H1 (cell line): ENCODE measurements at regions not wholly inside any gene's neighbourhood (a gene's known extent, or its start where the extent isn't known, plus 50 kb on each side); places are given as distances from the start of the nearest gene placed in this dataset.
"Not testable (repeated sequence)": the region's sequence is repeated elsewhere in the genome, so short reads cannot be mapped to it uniquely, and the experiment has no call there.

Source experiments
- CTCF ChIA-PET: fragments of 300-600 bp; sonication (Branson Sonifier 250); formaldehyde crosslinking; loops from one replicate; lab custom pipeline; 2021; ENCODE audit not compliant: partially characterized antibody; lab: Charles Lee
- POLR2A ChIA-PET: fragments of 300-600 bp; sonication (Branson Sonifier 250); formaldehyde crosslinking; loops from one replicate; lab custom pipeline; 2021; ENCODE audit warnings: inconsistent platforms; ENCODE audit not compliant: partially characterized antibody; lab: Charles Lee
- DNase-seq, 2 experiments: peaks; one replicate each; pipeline versions ENCODE4 v3.0.0 to v3.0.0-alpha.2; 2010 to 2022; ENCODE audit warnings: low spot score in 2 of 2, low read depth in 1 of 2, mixed read lengths in 1 of 2
- FAIRE-seq: peaks from 2 replicates; lab custom pipeline; 2011; peaks lifted over from hg19 to GRCh38; lab: Jason Lieb, UNC
- H2AFZ ChIP-seq: 2 replicates; pipeline ENCODE4 v1.8.1; 2012; ENCODE audit warnings: low read length, inconsistent platforms
- H2AK5ac ChIP-seq: 2 replicates; pipeline ENCODE4 v1.6.1; 2013; ENCODE audit warnings: low read depth, low read length
- H2BK120ac ChIP-seq: replicated peaks from 2 replicates; pipeline ENCODE3; 2013; ENCODE audit warnings: low read depth, low read length, inconsistent platforms
- H2BK12ac ChIP-seq: 2 replicates; pipeline ENCODE4 v1.6.1; 2013; ENCODE audit warnings: low read depth, low read length
- H2BK15ac ChIP-seq: 2 replicates; pipeline ENCODE4 v1.6.1; 2013; ENCODE audit warnings: low read length
- H2BK20ac ChIP-seq: 2 replicates; pipeline ENCODE4 v1.6.1; 2013; ENCODE audit warnings: low read length
- H2BK5ac ChIP-seq: 2 replicates; pipeline ENCODE4 v1.6.1; 2013; ENCODE audit warnings: low read depth, low read length
- H3K14ac ChIP-seq: 2 replicates; pipeline ENCODE4 v1.6.1; 2013; ENCODE audit warnings: inconsistent platforms; ENCODE audit not compliant: insufficient read length
- H3K18ac ChIP-seq: 2 replicates; pipeline ENCODE4 v1.6.1; 2013; ENCODE audit warnings: low read length; ENCODE audit errors: extremely low read depth
- H3K23ac ChIP-seq: 2 replicates; pipeline ENCODE4 v1.6.1; 2013; ENCODE audit warnings: inconsistent platforms; ENCODE audit not compliant: insufficient read length
- H3K23me2 ChIP-seq: 2 replicates; pipeline ENCODE4 v1.6.1; 2013; ENCODE audit warnings: low read depth, low read length
- H3K27ac ChIP-seq: 2 replicates; pipeline ENCODE4 v1.6.1; 2011; ENCODE audit warnings: low read depth, low read length, inconsistent platforms
- H3K27me3 ChIP-seq, 4 experiments: replicated peaks in 1 of 4; 1 replicate in 1 of 4; 2 replicates in 3 of 4; pipeline versions ENCODE4 v1.6.1 to v1.8.1; 2011 to 2013; ENCODE audit warnings: low read length in 3 of 4, mild to moderate bottlenecking in 3 of 4, inconsistent platforms in 2 of 4, mixed read lengths in 2 of 4, moderate library complexity in 1 of 4; ENCODE audit not compliant: control insufficient read depth in 3 of 4, insufficient read depth in 3 of 4; ENCODE audit errors: extremely low read depth in 1 of 4
- H3K36me3 ChIP-seq, 4 experiments: 2 replicates each; pipeline versions ENCODE4 v1.6.1 to v1.8.1; 2011 to 2013; ENCODE audit warnings: mild to moderate bottlenecking in 4 of 4, low read length in 3 of 4, moderate library complexity in 2 of 4, control low read depth in 1 of 4, inconsistent platforms in 1 of 4; ENCODE audit not compliant: insufficient read depth in 4 of 4, control insufficient read depth in 2 of 4
- H3K4ac ChIP-seq: replicated peaks from 2 replicates; pipeline ENCODE3; 2013; ENCODE audit warnings: low read length, low read depth, mixed read lengths, inconsistent platforms; ENCODE audit not compliant: insufficient read length
- H3K4me1 ChIP-seq, 4 experiments: replicated peaks in 1 of 4; 1 replicate in 1 of 4; 2 replicates in 3 of 4; pipeline versions ENCODE4 v1.6.1 to v1.8.1; 2011 to 2013; ENCODE audit warnings: low read length in 3 of 4, inconsistent platforms in 2 of 4, mixed read lengths in 1 of 4; ENCODE audit not compliant: insufficient read depth in 4 of 4, control insufficient read depth in 3 of 4
- H3K4me2 ChIP-seq, 2 experiments: 2 replicates each; pipeline versions ENCODE4 v1.6.1 to v1.8.1; 2011 to 2013; ENCODE audit warnings: low read depth in 2 of 2, low read length in 2 of 2, control low read depth in 1 of 2, inconsistent platforms in 1 of 2, mild to moderate bottlenecking in 1 of 2; ENCODE audit not compliant: insufficient read depth in 1 of 2
- H3K4me3 ChIP-seq, 4 experiments: fragments of 200-600, 300-600 bp in 1 of 4; sonication (generic), shearing (Covaris generic), sonication (Bioruptor Twin) in 1 of 4; 2 replicates each; pipeline versions ENCODE4 v1.5.1 to v1.8.1; 2011 to 2016; ENCODE audit warnings: low read length in 4 of 4, low read depth in 3 of 4, control low read depth in 2 of 4, inconsistent platforms in 2 of 4, mild to moderate bottlenecking in 2 of 4, mixed read lengths in 1 of 4, moderate library complexity in 1 of 4; ENCODE audit not compliant: insufficient read depth in 2 of 4; ENCODE audit errors: extremely low read depth in 1 of 4
- H3K56ac ChIP-seq: replicated peaks from 2 replicates; pipeline ENCODE3; 2013; ENCODE audit warnings: low read depth, mild to moderate bottlenecking, mixed read lengths, low read length, inconsistent platforms; ENCODE audit not compliant: insufficient read length
- H3K79me1 ChIP-seq: 2 replicates; pipeline ENCODE4 v1.6.1; 2013; ENCODE audit warnings: low read depth, low read length, control low read depth
- H3K79me2 ChIP-seq, 2 experiments: 2 replicates each; pipeline versions ENCODE4 v1.6.1 to v1.8.1; 2012 to 2013; ENCODE audit warnings: low read length in 2 of 2, mild to moderate bottlenecking in 2 of 2, inconsistent platforms in 1 of 2; ENCODE audit not compliant: insufficient read depth in 2 of 2, control insufficient read depth in 1 of 2
- H3K9ac ChIP-seq, 4 experiments: replicated peaks in 1 of 4; 1 replicate in 1 of 4; 2 replicates in 3 of 4; pipeline versions ENCODE4 v1.6.1 to v1.8.1; 2011 to 2013; ENCODE audit warnings: low read depth in 3 of 4, low read length in 3 of 4, control low read depth in 2 of 4, mild to moderate bottlenecking in 2 of 4, moderate library complexity in 2 of 4, inconsistent platforms in 1 of 4; ENCODE audit errors: extremely low read depth in 1 of 4
- H3K9me3 ChIP-seq, 2 experiments: 2 replicates each; pipeline versions ENCODE4 v1.6.1 to v1.8.1; 2012 to 2013; ENCODE audit warnings: mild to moderate bottlenecking in 2 of 2, moderate library complexity in 2 of 2, control low read depth in 1 of 2, inconsistent platforms in 1 of 2, low read depth in 1 of 2, low read length in 1 of 2, mixed read lengths in 1 of 2; ENCODE audit not compliant: insufficient read depth in 2 of 2
- H4K20me1 ChIP-seq, 2 experiments: replicated peaks in 1 of 2; 2 replicates each; pipeline versions ENCODE3 to v1.8.1; 2011 to 2013; ENCODE audit warnings: inconsistent platforms in 2 of 2, low read length in 2 of 2, mild to moderate bottlenecking in 1 of 2; ENCODE audit not compliant: insufficient read depth in 2 of 2, control insufficient read depth in 1 of 2
- H4K5ac ChIP-seq: 2 replicates; pipeline ENCODE4 v1.6.1; 2013; ENCODE audit warnings: low read length, low read depth, mixed read lengths, inconsistent platforms; ENCODE audit not compliant: insufficient read length
- H4K8ac ChIP-seq: 2 replicates; pipeline ENCODE4 v1.8.0; 2013; ENCODE audit warnings: mild to moderate bottlenecking, moderate library complexity, low read length, inconsistent platforms; ENCODE audit not compliant: insufficient read depth; ENCODE audit errors: extremely low read depth
- H4K91ac ChIP-seq: replicated peaks from 2 replicates; pipeline ENCODE3; 2013; ENCODE audit warnings: low read length, mixed read lengths, inconsistent platforms; ENCODE audit not compliant: insufficient read length
- WGBS, 2 experiments: shearing (Covaris generic) in 1 of 2; methylation state at CpG; one replicate each; pipeline versions ENCODE4 v1.1.6 to v1.1.7; 2013 to 2015; ENCODE audit warnings: low lambda C conversion rate in 2 of 2, mixed read lengths in 2 of 2, inconsistent platforms in 1 of 2, low coverage in 1 of 2, missing lambda C conversion rate in 1 of 2; ENCODE audit not compliant: insufficient replicate concordance in 2 of 2, insufficient coverage in 1 of 2, insufficient read length in 1 of 2; ENCODE audit errors: extremely low coverage in 1 of 2, missing lambda C conversion rate in 1 of 2; 5-methylcytosine and 5-hydroxymethylcytosine counted together

DNA sequence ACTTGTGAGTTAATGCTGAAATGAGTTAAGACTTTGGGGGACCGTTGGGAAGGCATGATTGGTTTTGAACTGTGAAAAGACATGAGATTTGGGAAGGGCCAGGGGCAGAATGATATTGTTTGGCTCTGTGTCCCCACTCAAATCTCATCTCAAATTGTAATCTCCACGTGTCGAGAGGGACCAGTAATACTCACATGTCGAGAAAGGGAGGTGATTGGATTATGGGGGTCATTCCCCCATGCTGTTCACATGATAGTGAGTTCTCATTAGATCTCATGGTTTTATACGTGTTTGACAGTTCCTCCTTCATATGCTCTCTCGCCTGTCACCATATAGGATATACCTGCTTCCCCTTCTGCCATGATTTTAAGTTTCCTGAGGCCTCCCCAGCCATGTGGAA, 245.3 kb downstream of the CGGBP1 start:
- H3K27me3 ChIP-seq, H4K5ac ChIP-seq, H2BK120ac ChIP-seq, H3K14ac ChIP-seq, H3K56ac ChIP-seq, H3K18ac ChIP-seq, H2BK20ac ChIP-seq, H3K4me3 ChIP-seq, H4K8ac ChIP-seq, H2AK5ac ChIP-seq, H2BK15ac ChIP-seq, DNase-seq, POLR2A ChIA-PET, H3K36me3 ChIP-seq, H4K91ac ChIP-seq, H3K4ac ChIP-seq, H2BK5ac ChIP-seq, H2AFZ ChIP-seq, H3K23ac ChIP-seq, FAIRE-seq, CTCF ChIA-PET, H3K79me2 ChIP-seq, H4K20me1 ChIP-seq, H2BK12ac ChIP-seq, H3K4me1 ChIP-seq, H3K79me1 ChIP-seq, H3K23me2 ChIP-seq, H3K4me2 ChIP-seq, H3K9ac ChIP-seq, H3K27ac ChIP-seq, H3K9me3 ChIP-seq: not testable (repeated sequence)
- 94% methylated on average over 6 of the region's 6 CpGs; no CpG with 5 or more reads in 1 of the 2 experiments for WGBS, 2 experiments
